ENCODE measurements at regions not wholly inside any gene's neighbourhood (a gene's known extent, or its start where the extent isn't known, plus 50 kb on each side); places are given as distances from the start of the nearest gene placed in this dataset.

DNA sequence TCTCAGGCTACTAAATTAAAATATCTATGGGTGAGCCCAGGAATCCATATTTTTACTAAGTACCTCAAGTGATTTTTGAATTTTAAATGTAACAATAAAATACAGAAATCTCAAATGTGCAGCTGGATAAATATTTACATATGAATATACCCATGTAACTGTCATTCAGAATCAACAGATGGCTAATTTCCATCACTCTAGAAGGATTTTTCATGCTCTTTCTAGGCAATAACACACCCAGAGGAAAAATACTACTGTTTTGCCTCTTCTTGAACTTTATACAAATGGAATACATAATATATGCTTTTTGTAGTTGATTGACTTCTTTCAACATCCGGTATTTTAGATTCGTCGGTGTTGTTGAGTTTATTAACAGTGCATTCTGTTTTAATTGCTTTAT is 601.3 kb upstream of the NECTIN3 start:
- intact Hi-C loops (cut with micrococcal nuclease; ENCODE audit: unreplicated experiment): no loop called here
- Histone ChIP-seq H3K4me3 (ENCODE audit: low read depth, low read length, poor library complexity, severe bottlenecking) (no peak overlapping the region), H3K27ac (ENCODE audit: low read depth, low read length, poor library complexity, severe bottlenecking) (no peak overlapping the region), H3K4me1 (ENCODE audit: insufficient read depth, low read length, poor library complexity, severe bottlenecking) (no peaks in the 10 kb centered on the region), H3K9me3 (ENCODE audit: low read depth, low read length, poor library complexity, severe bottlenecking) (no peaks in the 10 kb centered on the region), H3K27me3 (replicated peaks; ENCODE audit: insufficient read depth, low read depth, low read length, poor library complexity) (no peaks in the 10 kb centered on the region), H3K36me3 (ENCODE audit: insufficient read depth, low read length, poor library complexity, severe bottlenecking) (no peaks in the 10 kb centered on the region)
- CTCF ChIA-PET: no interaction called here
- no peak for DNase-seq (ENCODE audit: low spot score)
- TF ChIP-seq, protein P1, sequence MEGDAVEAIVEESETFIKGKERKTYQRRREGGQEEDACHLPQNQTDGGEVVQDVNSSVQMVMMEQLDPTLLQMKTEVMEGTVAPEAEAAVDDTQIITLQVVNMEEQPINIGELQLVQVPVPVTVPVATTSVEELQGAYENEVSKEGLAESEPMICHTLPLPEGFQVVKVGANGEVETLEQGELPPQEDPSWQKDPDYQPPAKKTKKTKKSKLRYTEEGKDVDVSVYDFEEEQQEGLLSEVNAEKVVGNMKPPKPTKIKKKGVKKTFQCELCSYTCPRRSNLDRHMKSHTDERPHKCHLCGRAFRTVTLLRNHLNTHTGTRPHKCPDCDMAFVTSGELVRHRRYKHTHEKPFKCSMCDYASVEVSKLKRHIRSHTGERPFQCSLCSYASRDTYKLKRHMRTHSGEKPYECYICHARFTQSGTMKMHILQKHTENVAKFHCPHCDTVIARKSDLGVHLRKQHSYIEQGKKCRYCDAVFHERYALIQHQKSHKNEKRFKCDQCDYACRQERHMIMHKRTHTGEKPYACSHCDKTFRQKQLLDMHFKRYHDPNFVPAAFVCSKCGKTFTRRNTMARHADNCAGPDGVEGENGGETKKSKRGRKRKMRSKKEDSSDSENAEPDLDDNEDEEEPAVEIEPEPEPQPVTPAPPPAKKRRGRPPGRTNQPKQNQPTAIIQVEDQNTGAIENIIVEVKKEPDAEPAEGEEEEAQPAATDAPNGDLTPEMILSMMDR (conservative IDR thresholded peaks at IDR 0.05; ENCODE audit: low read depth, low read length): no peak
- TF ChIP-seq EZH2 (IDR thresholded peaks at IDR 0.05; ENCODE audit: borderline replicate concordance, low read depth, low read length, poor library complexity, severe bottlenecking): no peak
- POLR2A ChIA-PET (ENCODE audit: low non-redundant PET): no interaction called here
- no TSS peak for BruUV-seq (replicated peaks)

DNA sequence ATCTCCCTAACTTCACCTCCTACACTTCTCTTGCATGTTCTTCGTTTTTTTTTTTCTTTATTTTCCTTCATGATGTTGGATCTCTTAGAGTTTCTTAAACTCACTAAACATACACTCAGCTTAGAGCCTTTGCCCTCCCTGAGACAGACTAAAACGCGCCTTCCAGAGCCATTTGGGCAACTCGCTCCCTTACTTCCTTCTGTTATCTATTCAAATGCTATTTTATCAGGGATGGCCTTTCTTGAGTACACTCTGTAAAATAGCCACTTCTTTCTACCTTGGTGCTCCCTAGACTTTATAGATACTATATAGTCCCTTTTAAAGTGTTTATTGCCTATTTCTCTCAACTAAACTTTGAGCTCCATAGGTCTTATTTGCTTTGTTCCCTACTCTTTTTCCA is 598.2 kb upstream of the NECTIN3 start:
- Histone ChIP-seq H3K27ac (ENCODE audit: low read depth, low read length, poor library complexity, severe bottlenecking) (no peak overlapping the region), H3K4me1 (ENCODE audit: insufficient read depth, low read length, poor library complexity, severe bottlenecking) (no peaks in the 10 kb centered on the region), H3K4me3 (ENCODE audit: low read depth, low read length, poor library complexity, severe bottlenecking) (no peak overlapping the region), H3K9me3 (ENCODE audit: low read depth, low read length, poor library complexity, severe bottlenecking) (no peaks in the 10 kb centered on the region), H3K36me3 (ENCODE audit: insufficient read depth, low read length, poor library complexity, severe bottlenecking) (no peaks in the 10 kb centered on the region), H3K27me3 (replicated peaks; ENCODE audit: insufficient read depth, low read depth, low read length, poor library complexity) (no peaks in the 10 kb centered on the region)
- intact Hi-C loops (cut with micrococcal nuclease; ENCODE audit: unreplicated experiment): no loop called here
- CTCF ChIA-PET: no interaction called here
- POLR2A ChIA-PET (ENCODE audit: low non-redundant PET): no interaction called here
- no TSS peak for BruUV-seq (replicated peaks)
- TF ChIP-seq, protein P1 (conservative IDR thresholded peaks at IDR 0.05; ENCODE audit: low read depth, low read length): no peak
- TF ChIP-seq EZH2 (IDR thresholded peaks at IDR 0.05; ENCODE audit: borderline replicate concordance, low read depth, low read length, poor library complexity, severe bottlenecking): no peak
- DNase-seq (ENCODE audit: low spot score): no peak

DNA sequence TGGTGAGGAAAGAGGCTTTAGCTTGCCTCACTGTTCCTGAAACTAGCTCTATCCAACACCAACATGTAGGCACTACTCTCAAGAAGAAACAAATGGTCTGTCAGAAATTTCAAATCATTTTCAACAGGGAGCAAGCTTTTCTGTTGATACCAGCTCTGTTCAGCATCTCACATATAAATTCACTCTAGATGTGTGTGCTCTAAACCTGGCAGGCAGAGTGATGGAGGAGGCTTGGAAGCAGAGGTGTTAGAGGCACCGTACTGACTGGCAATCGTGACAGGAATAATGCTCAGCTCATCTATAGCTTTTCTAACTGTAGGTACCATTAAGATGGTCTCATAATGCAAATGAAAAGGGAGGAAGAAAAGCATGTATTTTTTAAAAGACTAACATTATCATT is 597.2 kb upstream of the NECTIN3 start:
- CTCF ChIA-PET: no interaction called here
- no TSS peak for BruUV-seq (replicated peaks)

More for the DNA sequence above, 597.2 kb upstream of the NECTIN3 start:
- Histone ChIP-seq H3K4me3 (ENCODE audit: low read depth, low read length, poor library complexity, severe bottlenecking) (no peak overlapping the region), H3K4me1 (ENCODE audit: insufficient read depth, low read length, poor library complexity, severe bottlenecking) (no peaks in the 10 kb centered on the region), H3K27me3 (replicated peaks; ENCODE audit: insufficient read depth, low read depth, low read length, poor library complexity) (no peaks in the 10 kb centered on the region), H3K9me3 (ENCODE audit: low read depth, low read length, poor library complexity, severe bottlenecking) (no peaks in the 10 kb centered on the region), H3K36me3 (ENCODE audit: insufficient read depth, low read length, poor library complexity, severe bottlenecking) (no peaks in the 10 kb centered on the region), H3K27ac (ENCODE audit: low read depth, low read length, poor library complexity, severe bottlenecking) (no peak overlapping the region)
- intact Hi-C loops (cut with micrococcal nuclease; ENCODE audit: unreplicated experiment): no loop called here
- TF ChIP-seq EZH2 (IDR thresholded peaks at IDR 0.05; ENCODE audit: borderline replicate concordance, low read depth, low read length, poor library complexity, severe bottlenecking): no peak
- TF ChIP-seq, protein P1 (conservative IDR thresholded peaks at IDR 0.05; ENCODE audit: low read depth, low read length): no peak
- POLR2A ChIA-PET (ENCODE audit: low non-redundant PET): no interaction called here
- no peak for DNase-seq (ENCODE audit: low spot score)

Data from A673 (cell line).